ENCODE measurements at regions not wholly inside any gene's neighbourhood (a gene's known extent, or its start where the extent isn't known, plus 50 kb on each side); places are given as distances from the start of the nearest gene placed in this dataset.

DNA sequence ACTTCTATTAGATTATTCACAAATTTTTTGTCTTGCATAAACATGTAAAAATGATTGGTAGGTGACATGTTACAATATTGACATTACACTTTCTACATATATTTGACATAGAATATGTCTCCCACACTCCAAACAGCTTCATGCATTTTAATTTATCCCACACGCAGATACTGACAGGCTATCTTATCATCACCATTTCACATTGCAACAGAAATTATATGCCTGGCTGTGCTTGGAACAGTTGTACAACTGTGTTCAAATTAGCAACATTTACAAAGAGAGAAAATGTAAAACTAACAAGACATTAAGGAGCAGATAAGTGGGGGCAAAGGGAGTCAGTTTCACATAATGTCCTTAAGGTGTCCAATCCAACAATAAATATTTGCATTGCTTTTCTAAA is 1208.5 kb downstream of the NSUN3 start:
- no peaks in the 10 kb centered on the region for H3K9me3 ChIP-seq (replicated peaks in 1 of 3)
- no peak for DNase-seq
- TF ChIP-seq POLR2A (IDR thresholded peaks at IDR 0.05), result no peak
- TF ChIP-seq, protein P1, sequence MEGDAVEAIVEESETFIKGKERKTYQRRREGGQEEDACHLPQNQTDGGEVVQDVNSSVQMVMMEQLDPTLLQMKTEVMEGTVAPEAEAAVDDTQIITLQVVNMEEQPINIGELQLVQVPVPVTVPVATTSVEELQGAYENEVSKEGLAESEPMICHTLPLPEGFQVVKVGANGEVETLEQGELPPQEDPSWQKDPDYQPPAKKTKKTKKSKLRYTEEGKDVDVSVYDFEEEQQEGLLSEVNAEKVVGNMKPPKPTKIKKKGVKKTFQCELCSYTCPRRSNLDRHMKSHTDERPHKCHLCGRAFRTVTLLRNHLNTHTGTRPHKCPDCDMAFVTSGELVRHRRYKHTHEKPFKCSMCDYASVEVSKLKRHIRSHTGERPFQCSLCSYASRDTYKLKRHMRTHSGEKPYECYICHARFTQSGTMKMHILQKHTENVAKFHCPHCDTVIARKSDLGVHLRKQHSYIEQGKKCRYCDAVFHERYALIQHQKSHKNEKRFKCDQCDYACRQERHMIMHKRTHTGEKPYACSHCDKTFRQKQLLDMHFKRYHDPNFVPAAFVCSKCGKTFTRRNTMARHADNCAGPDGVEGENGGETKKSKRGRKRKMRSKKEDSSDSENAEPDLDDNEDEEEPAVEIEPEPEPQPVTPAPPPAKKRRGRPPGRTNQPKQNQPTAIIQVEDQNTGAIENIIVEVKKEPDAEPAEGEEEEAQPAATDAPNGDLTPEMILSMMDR (IDR thresholded peaks at IDR 0.05), result no peak
- H3K4me3 ChIP-seq, result no peak overlapping the region
- intact Hi-C loops (cut with DNase I), result no loop called here
- WGBS, 4 donors, result 60 to 73% (median 71%) methylated on average over 1 of the region's 1 CpG
- H3K27me3 ChIP-seq, result no peaks in the 10 kb centered on the region
- no peaks in the 10 kb centered on the region for H3K36me3 ChIP-seq (replicated peaks in 1 of 2)
- no peaks in the 10 kb centered on the region for H3K4me1 ChIP-seq (replicated peaks in 1 of 2)
- no peak overlapping the region for H3K27ac ChIP-seq

GRCh38 chr3:95272166-95272565 is 1209.3 kb downstream of the NSUN3 start:
- no peaks in the 10 kb centered on the region for H3K4me1 ChIP-seq (replicated peaks in 1 of 2)
- H3K4me3 ChIP-seq, result no peak overlapping the region
- no peak for TF ChIP-seq POLR2A (IDR thresholded peaks at IDR 0.05)
- TF ChIP-seq, protein P1 (IDR thresholded peaks at IDR 0.05), result no peak
- intact Hi-C loops (cut with DNase I), result no loop called here
- 62 to 76% (median 69%) methylated on average over 3 of the region's 3 CpGs for WGBS, 4 donors
- H3K9me3 ChIP-seq (replicated peaks in 1 of 3), result no peaks in the 10 kb centered on the region
- H3K27me3 ChIP-seq, result no peaks in the 10 kb centered on the region
- no peaks in the 10 kb centered on the region for H3K36me3 ChIP-seq (replicated peaks in 1 of 2)
- no peak for DNase-seq
- no peak overlapping the region for H3K27ac ChIP-seq

DNA sequence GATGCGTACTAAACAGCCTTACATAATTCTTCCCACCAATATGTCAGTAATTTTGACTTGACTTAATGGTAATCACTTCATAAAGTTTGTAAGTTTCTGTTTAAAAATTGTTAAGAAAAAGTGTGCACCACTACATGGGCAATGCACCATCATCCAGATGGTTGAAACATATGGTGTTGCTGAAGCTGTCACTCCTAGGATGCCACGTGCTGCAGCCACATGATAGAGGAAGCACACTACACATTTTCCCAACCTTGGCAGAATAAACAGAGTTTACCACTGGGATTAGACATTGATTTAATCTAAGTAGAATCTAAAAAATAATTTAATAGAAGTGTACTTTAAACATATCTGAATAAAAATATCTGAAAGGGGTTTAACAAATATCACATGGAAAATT is 1209.9 kb downstream of the NSUN3 start:
- H3K4me3 ChIP-seq, result no peak overlapping the region
- TF ChIP-seq POLR2A (IDR thresholded peaks at IDR 0.05), result no peak
- TF ChIP-seq, protein P1 (IDR thresholded peaks at IDR 0.05), result no peak
- intact Hi-C loops (cut with DNase I), result no loop called here
- no peaks in the 10 kb centered on the region for H3K27me3 ChIP-seq
- H3K4me1 ChIP-seq (replicated peaks in 1 of 2), result no peaks in the 10 kb centered on the region
- H3K36me3 ChIP-seq (replicated peaks in 1 of 2), result no peaks in the 10 kb centered on the region
- H3K9me3 ChIP-seq (replicated peaks in 1 of 3), result no peaks in the 10 kb centered on the region
- WGBS, 4 donors, result 64 to 79% (median 77%) methylated on average over 2 of the region's 2 CpGs
- no peak overlapping the region for H3K27ac ChIP-seq
- no peak for DNase-seq

DNA sequence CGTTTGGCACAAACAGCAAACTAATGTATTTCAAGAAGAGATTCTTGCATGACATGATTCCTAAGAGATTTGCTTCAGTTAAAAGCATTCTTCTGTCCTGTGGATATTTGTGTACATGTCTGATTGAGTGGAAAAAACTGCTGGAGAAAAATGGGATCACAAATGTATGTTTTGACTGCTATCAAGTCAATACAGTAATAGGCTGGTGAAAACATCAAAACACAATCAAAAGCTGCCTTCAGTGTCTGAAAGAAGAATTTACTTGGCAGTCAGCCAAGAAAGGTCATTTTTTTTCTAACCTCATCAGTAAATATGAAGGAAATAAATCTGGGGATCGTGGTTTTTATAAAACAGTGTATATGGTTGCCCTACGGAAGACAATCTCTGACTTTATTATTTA is 1214.8 kb downstream of the NSUN3 start:
- Histone ChIP-seq H3K36me3 (replicated peaks in 1 of 2) (no peaks in the 10 kb centered on the region), H3K27ac (no peak overlapping the region), H3K9me3 (replicated peaks in 1 of 3) (peaks cover 0 to 3% (median 0%) of the 10 kb centered on the region in 3 donors), H3K4me3 (no peak overlapping the region), H3K4me1 (replicated peaks in 1 of 2) (no peaks in the 10 kb centered on the region), H3K27me3 (no peaks in the 10 kb centered on the region)
- 23 to 33% (median 27%) methylated on average over 3 of the region's 3 CpGs for WGBS, 4 donors
- DNase-seq, result no peak
- intact Hi-C loops (cut with DNase I), result no loop called here
- TF ChIP-seq POLR2A (IDR thresholded peaks at IDR 0.05), result no peak
- TF ChIP-seq, protein P1 (IDR thresholded peaks at IDR 0.05), result no peak
